Suprapubic skin (tissue), 4 donors: ENCODE measurements at regions not wholly inside any gene's neighbourhood (a gene's known extent, or its start where the extent isn't known, plus 50 kb on each side); places are given as distances from the start of the nearest gene placed in this dataset.

ENCODE experiments used
- EP300 ChIP-seq: sonication (generic); formaldehyde crosslinking; IDR thresholded peaks from one replicate; pipeline ENCODE4 v1.6.1; 2017; ENCODE audit warnings: antibody characterized with exemption
- POLR2AphosphoS5 ChIP-seq, 3 donors: sonication (generic); formaldehyde crosslinking; IDR thresholded peaks; one replicate each; pipeline ENCODE4 v1.6.1; 2017; ENCODE audit warnings: antibody characterized with exemption in 3 of 3
- TF ChIP-seq, protein P1 (sequence below), 2 donors: fragments of 200-600 bp in 1 of 2; fragments of 450-650 bp in 1 of 2; sonication (generic) in 1 of 2; IDR thresholded peaks; one replicate each; pipeline ENCODE4 v1.5.1; 2016 to 2019; ENCODE audit warnings: antibody characterized with exemption in 2 of 2, mild to moderate bottlenecking in 1 of 2, moderate library complexity in 1 of 2

DNA sequence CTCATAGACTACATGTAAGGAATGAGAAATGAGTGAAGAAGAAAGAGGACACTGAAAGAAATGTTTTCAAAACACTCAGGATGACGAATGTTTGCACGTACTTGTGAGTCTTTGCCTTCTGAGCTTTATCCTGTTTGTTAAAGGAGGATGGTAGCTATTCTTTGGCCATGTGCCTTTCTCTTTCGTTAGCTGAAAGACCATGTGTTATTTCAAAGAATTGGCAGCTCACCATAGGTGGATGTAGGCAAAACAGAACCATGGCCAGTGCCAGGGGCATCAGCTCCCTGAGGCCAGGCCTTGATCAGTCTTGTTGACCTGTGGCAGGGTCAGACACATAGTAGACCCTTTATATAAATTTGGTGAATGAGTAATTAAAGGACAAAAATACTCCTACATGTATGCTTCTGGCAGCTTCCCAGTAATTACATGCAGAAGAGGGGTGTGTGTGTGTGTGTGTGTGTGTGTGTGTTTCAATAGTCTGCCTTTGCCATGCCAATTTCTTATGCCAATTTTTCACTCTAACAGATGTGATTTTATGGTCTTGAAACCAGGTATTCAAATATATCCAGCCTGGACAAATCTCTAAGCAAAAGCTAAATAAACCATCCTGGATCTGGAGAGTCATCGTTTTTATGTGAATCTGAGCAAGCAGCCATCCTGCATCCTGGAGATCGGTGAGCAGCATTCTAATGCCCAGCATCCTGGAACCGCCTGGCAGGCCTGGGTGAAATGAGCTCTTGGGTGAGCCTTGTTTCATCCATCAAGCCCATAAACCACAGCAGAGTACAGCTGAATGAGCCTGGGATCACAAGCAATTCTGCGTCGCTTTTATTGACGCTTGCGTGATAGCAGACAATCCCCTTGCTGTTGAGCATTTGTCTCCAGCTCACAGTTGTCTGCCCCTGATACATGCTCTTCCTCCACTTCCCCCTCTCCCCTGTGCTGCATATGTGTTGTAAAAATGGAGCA, 475.4 kb downstream of the MED10 start:
- TF ChIP-seq, protein P1, sequence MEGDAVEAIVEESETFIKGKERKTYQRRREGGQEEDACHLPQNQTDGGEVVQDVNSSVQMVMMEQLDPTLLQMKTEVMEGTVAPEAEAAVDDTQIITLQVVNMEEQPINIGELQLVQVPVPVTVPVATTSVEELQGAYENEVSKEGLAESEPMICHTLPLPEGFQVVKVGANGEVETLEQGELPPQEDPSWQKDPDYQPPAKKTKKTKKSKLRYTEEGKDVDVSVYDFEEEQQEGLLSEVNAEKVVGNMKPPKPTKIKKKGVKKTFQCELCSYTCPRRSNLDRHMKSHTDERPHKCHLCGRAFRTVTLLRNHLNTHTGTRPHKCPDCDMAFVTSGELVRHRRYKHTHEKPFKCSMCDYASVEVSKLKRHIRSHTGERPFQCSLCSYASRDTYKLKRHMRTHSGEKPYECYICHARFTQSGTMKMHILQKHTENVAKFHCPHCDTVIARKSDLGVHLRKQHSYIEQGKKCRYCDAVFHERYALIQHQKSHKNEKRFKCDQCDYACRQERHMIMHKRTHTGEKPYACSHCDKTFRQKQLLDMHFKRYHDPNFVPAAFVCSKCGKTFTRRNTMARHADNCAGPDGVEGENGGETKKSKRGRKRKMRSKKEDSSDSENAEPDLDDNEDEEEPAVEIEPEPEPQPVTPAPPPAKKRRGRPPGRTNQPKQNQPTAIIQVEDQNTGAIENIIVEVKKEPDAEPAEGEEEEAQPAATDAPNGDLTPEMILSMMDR (IDR thresholded peaks at IDR 0.05) = no peak
- no peak for TF ChIP-seq POLR2AphosphoS5 (IDR thresholded peaks at IDR 0.05)
- no peak for TF ChIP-seq EP300
